K562 (cell line): ENCODE measurements at regions not wholly inside any gene's neighbourhood (a gene's known extent, or its start where the extent isn't known, plus 50 kb on each side); places are given as distances from the start of the nearest gene placed in this dataset.

Experiments used
- ATF7 ChIP-seq: fragments of 450-650 bp; IDR thresholded peaks from 2 replicates; pipeline ENCODE4 v1.7.1; 2014; ENCODE audit warnings: mild to moderate bottlenecking, moderate library complexity
- CBFA2T2 ChIP-seq: fragments of 450-650 bp; conservative IDR thresholded peaks from 2 replicates; pipeline ENCODE4 v1.6.1; 2017; ENCODE audit warnings: mild to moderate bottlenecking
- CBFB ChIP-seq: sonication (generic); formaldehyde crosslinking; IDR thresholded peaks from 2 replicates; pipeline ENCODE4 v1.4.0; 2020; ENCODE audit warnings: mild to moderate bottlenecking, missing genetic modification reagents
- CTBP1 ChIP-seq: fragments of 450-650 bp; IDR thresholded peaks from 2 replicates; pipeline ENCODE4 v1.6.1; 2016; ENCODE audit warnings: borderline replicate concordance
- ELF1 ChIP-seq: fragments of 200-800 bp; sonication (Bioruptor generic); IDR thresholded peaks from 2 replicates; pipeline ENCODE4 v1.6.1; 2016; ENCODE audit warnings: missing genetic modification characterization, missing compliant biosample characterization
- FOXP1 ChIP-seq: sonication (generic); formaldehyde crosslinking; IDR thresholded peaks from 2 replicates; pipeline ENCODE4 v1.8.0; 2022; ENCODE audit warnings: mild to moderate bottlenecking, missing genetic modification reagents
- GABPA ChIP-seq: fragments of 200-800 bp; sonication (Bioruptor generic); conservative IDR thresholded peaks from 2 replicates; pipeline ENCODE4 v1.6.1; 2016; ENCODE audit warnings: low read depth, missing genetic modification characterization, missing compliant biosample characterization
- HDAC6 ChIP-seq: IDR thresholded peaks from 2 replicates; pipeline ENCODE4 v1.6.1; 2012; ENCODE audit warnings: low read depth, mild to moderate bottlenecking, control low read depth, inconsistent platforms, low read length, moderate library complexity
- IFI16 ChIP-seq: fragments of 250-450 bp; sonication (Bioruptor Pico); IDR thresholded peaks from 2 replicates; pipeline ENCODE4 v2.1.2; 2022; ENCODE audit warnings: mild to moderate bottlenecking, inconsistent platforms
- JUN ChIP-seq, 2 experiments: sonication (generic) in 1 of 2; formaldehyde crosslinking in 1 of 2; IDR thresholded peaks; 2 replicates each; pipeline versions ENCODE4 v1.6.1 to v1.8.0; 2012 to 2022; ENCODE audit warnings: borderline replicate concordance in 2 of 2, mild to moderate bottlenecking in 2 of 2, improper control_type of control experiment in 1 of 2, low read depth in 1 of 2, low read length in 1 of 2, missing genetic modification reagents in 1 of 2
- KAT8 ChIP-seq: fragments of 450-650 bp; IDR thresholded peaks from 2 replicates; pipeline ENCODE4 v1.6.1; 2016; ENCODE audit warnings: low read depth, mild to moderate bottlenecking
- MCM2 ChIP-seq: fragments of 450-650 bp; IDR thresholded peaks from 2 replicates; pipeline ENCODE4 v1.6.1; 2017; ENCODE audit warnings: low read depth, mild to moderate bottlenecking
- MECOM ChIP-seq: fragments of 250-450 bp; sonication (Bioruptor Pico); IDR thresholded peaks from 2 replicates; pipeline ENCODE4 v1.8.0; 2022; ENCODE audit warnings: inconsistent platforms
- MEF2D ChIP-seq: conservative IDR thresholded peaks from 2 replicates; pipeline ENCODE4 v1.6.1; 2016; ENCODE audit warnings: low read depth, missing genetic modification characterization, missing compliant biosample characterization
- OTX1 ChIP-seq: fragments of 450-650 bp; formaldehyde crosslinking; IDR thresholded peaks from 2 replicates; pipeline ENCODE4 v1.4.0; 2022; ENCODE audit warnings: mild to moderate bottlenecking
- PTRF ChIP-seq: fragments of 450-650 bp; IDR thresholded peaks from 2 replicates; pipeline ENCODE4 v1.6.1; 2016; ENCODE audit warnings: mild to moderate bottlenecking, missing genetic modification characterization, missing compliant biosample characterization
- RNF2 ChIP-seq: sonication (generic); IDR thresholded peaks from 2 replicates; pipeline ENCODE4 v1.6.1; 2016
- SAP30 ChIP-seq: fragments of 200-600 bp; sonication (generic); IDR thresholded peaks from 2 replicates; pipeline ENCODE4 v1.6.1; 2012; ENCODE audit warnings: borderline replicate concordance, low read depth, mild to moderate bottlenecking, moderate library complexity, low read length, control low read depth, inconsistent platforms; ENCODE audit not compliant: insufficient read depth, poor library complexity, severe bottlenecking
- STAT5A ChIP-seq: IDR thresholded peaks from 2 replicates; pipeline ENCODE4 v1.6.1; 2012; ENCODE audit warnings: low read length, inconsistent platforms, borderline replicate concordance
- TCFL5 ChIP-seq: fragments of 250-450 bp; sonication (Bioruptor Pico); conservative IDR thresholded peaks from 2 replicates; pipeline ENCODE4 v1.6.1; 2021; ENCODE audit warnings: mild to moderate bottlenecking, moderate library complexity, matching md5 sums
- YY1 ChIP-seq, 3 experiments: IDR thresholded peaks; 2 replicates each; pipeline ENCODE4 v1.6.1; 2011; ENCODE audit warnings: low read length in 2 of 3, mild to moderate bottlenecking in 2 of 3, moderate library complexity in 2 of 3, borderline replicate concordance in 1 of 3, control low read depth in 1 of 3, low read depth in 1 of 3; ENCODE audit not compliant: insufficient read depth in 3 of 3, insufficient replicate concordance in 2 of 3, control insufficient read depth in 1 of 3, insufficient read length in 1 of 3; ENCODE audit errors: extremely low read depth in 1 of 3
- ZBTB43 ChIP-seq: sonication (generic); formaldehyde crosslinking; IDR thresholded peaks from 2 replicates; pipeline ENCODE4 v1.8.0; 2023; ENCODE audit warnings: mild to moderate bottlenecking, missing genetic modification reagents
- ZNF174 ChIP-seq: fragments of 250-450 bp; sonication (Bioruptor Pico); IDR thresholded peaks from 2 replicates; pipeline ENCODE4 v1.4.0; 2020; ENCODE audit warnings: mild to moderate bottlenecking
- ZNF212 ChIP-seq: fragments of 450-650 bp; formaldehyde crosslinking; IDR thresholded peaks from 2 replicates; pipeline ENCODE4 v1.4.0; 2020; ENCODE audit warnings: mild to moderate bottlenecking
- ZNF280A ChIP-seq: fragments of 450-650 bp; IDR thresholded peaks from 2 replicates; pipeline ENCODE4 v1.6.1; 2018; ENCODE audit warnings: mild to moderate bottlenecking, low read depth; ENCODE audit not compliant: partially characterized antibody
- ZNF316 ChIP-seq: fragments of 450-650 bp; IDR thresholded peaks from 2 replicates; pipeline ENCODE4 v1.6.1; 2016
- ZNF347 ChIP-seq: fragments of 450-650 bp; formaldehyde crosslinking; IDR thresholded peaks from 2 replicates; pipeline ENCODE4 v1.4.0; 2020; ENCODE audit warnings: low read depth, mild to moderate bottlenecking, moderate library complexity

- TF ChIP-seq CTBP1 (peak; percentile 36; the same call in 1 of the 2 replicates), ZBTB43 (CRISPR knock-in tag) (no peak), FOXP1 (CRISPR knock-in tag) (peak; percentile 74; the same call in 1 of the 2 replicates), RNF2 (0 out of 2 replicates have a peak, but pooled peaks have one; percentile 31), ZNF174 (CRISPR knock-in tag) (no peak), ELF1 (tag) (no peak), OTX1 (CRISPR knock-in tag) (no peak), ZNF280A (no peak), CBFB (CRISPR knock-in tag) (no peak), JUN (IDR thresholded peaks at IDR 0.05; ENCODE audit: borderline replicate concordance, low read depth, low read length) (no peak), JUN (CRISPR knock-in tag; IDR thresholded peaks at IDR 0.05; ENCODE audit: borderline replicate concordance) (0 out of 2 replicates have a peak, but pooled peaks have one; percentile 34), TCFL5 (no peak), GABPA (tag) (peak; percentile 52; the same call in 1 of the 2 replicates), ZNF212 (CRISPR knock-in tag) (no peak), IFI16 (no peak), PTRF (tag) (no peak), ZNF316 (no peak), YY1 (IDR thresholded peaks at IDR 0.05; ENCODE audit: borderline replicate concordance in 1 of 3, control insufficient read depth in 1 of 3, extremely low read depth in 1 of 3, insufficient read depth in 3 of 3, insufficient read length in 1 of 3, insufficient replicate concordance in 2 of 3, low read depth in 1 of 3, low read length in 2 of 3) (no peak), MECOM (CRISPR knock-in tag) (no peak), MEF2D (tag) (no peak), ZNF347 (CRISPR knock-in tag) (no peak), ATF7 (no peak), SAP30 (no peak), CBFA2T2 (peak; percentile 70), HDAC6 (no peak), KAT8 (no peak), STAT5A (peak; percentile 44; the same call in 1 of the 2 replicates), MCM2 (no peak)
These were observed 263.5 kb upstream of the NR2F2 start (continued) for GRCh38 chr15:96066852-96067495.
